H1 (cell line): ENCODE measurements at regions not wholly inside any gene's neighbourhood (a gene's known extent, or its start where the extent isn't known, plus 50 kb on each side); places are given as distances from the start of the nearest gene placed in this dataset.

Source experiments
- CREB1 ChIP-seq: IDR thresholded peaks from 2 replicates; pipeline ENCODE4 v1.6.1; 2012; ENCODE audit warnings: inconsistent platforms
- KDM5A ChIP-seq: fragments of 200-600 bp; IDR thresholded peaks from 2 replicates; pipeline ENCODE4 v1.7.1; 2012; ENCODE audit warnings: mild to moderate bottlenecking, low read length, inconsistent platforms, mixed read lengths
- PHF8 ChIP-seq: fragments of 200-600 bp; sonication (generic); conservative IDR thresholded peaks from 2 replicates; pipeline ENCODE4 v1.7.1; 2012; ENCODE audit warnings: low read depth, mild to moderate bottlenecking, inconsistent platforms, low read length, moderate library complexity
- RAD21 ChIP-seq, 2 experiments: IDR thresholded peaks in 1 of 2; conservative IDR thresholded peaks in 1 of 2; 2 replicates each; pipeline ENCODE4 v1.6.1; 2011; ENCODE audit warnings: low read depth in 2 of 2, low read length in 2 of 2, improper control_type of control experiment in 1 of 2, inconsistent platforms in 1 of 2, mild to moderate bottlenecking in 1 of 2, moderate library complexity in 1 of 2
- SAP30 ChIP-seq: fragments of 300-600 bp; sonication (generic); IDR thresholded peaks from 2 replicates; pipeline ENCODE4 v1.7.1; 2012; ENCODE audit warnings: low read length, moderate library complexity, mild to moderate bottlenecking, inconsistent platforms; ENCODE audit not compliant: insufficient read depth, insufficient replicate concordance

- no peak for TF ChIP-seq KDM5A
- no peak for TF ChIP-seq SAP30
- no peak for TF ChIP-seq PHF8
- no peak for TF ChIP-seq RAD21 (IDR thresholded peaks at IDR 0.05 in 1 of 2, conservative IDR thresholded peaks at IDR 0.05 in 1 of 2; ENCODE audit: low read depth in 2 of 2, low read length in 2 of 2)
- TF ChIP-seq CREB1, result no peak
Observed at GRCh38 chr18:53990485-53990884, 234.0 kb downstream of the MBD2 start (continued).
